GM23338 (cell line): ENCODE measurements at regions not wholly inside any gene's neighbourhood (a gene's known extent, or its start where the extent isn't known, plus 50 kb on each side); places are given as distances from the start of the nearest gene placed in this dataset.
A peak's percentile ranks its signal among the peaks of the same experiment; 100 is the strongest.

Source experiments
- CREB1 ChIP-seq: fragments of 250-450 bp; sonication (Bioruptor Pico); IDR thresholded peaks from 2 replicates; pipeline ENCODE4 v1.5.0; 2020; ENCODE audit warnings: low read depth, mild to moderate bottlenecking, moderate library complexity
- CTCF ChIP-seq, 2 experiments: fragments of 200-600 bp in 1 of 2; sonication (generic) in 1 of 2; conservative IDR thresholded peaks; 2 replicates each; pipeline versions ENCODE4 v1.5.1 to v1.6.1; 2016 to 2017; ENCODE audit warnings: antibody characterized with exemption in 2 of 2, low read depth in 2 of 2, mild to moderate bottlenecking in 2 of 2, moderate library complexity in 1 of 2
- EZH2 ChIP-seq: fragments of 200-600 bp; sonication (generic); IDR thresholded peaks from one replicate; pipeline ENCODE4 v1.8.0; 2017; ENCODE audit warnings: antibody characterized with exemption, mild to moderate bottlenecking, low read depth; ENCODE audit not compliant: unreplicated experiment
- EZH2phosphoT487 ChIP-seq: fragments of 200-600 bp; sonication (generic); IDR thresholded peaks from one replicate; pipeline ENCODE4 v1.8.1; 2018; ENCODE audit warnings: antibody characterized with exemption; ENCODE audit not compliant: unreplicated experiment
- JUNB ChIP-seq: IDR thresholded peaks from one replicate; pipeline ENCODE4 v1.6.1; 2016; ENCODE audit warnings: antibody characterized with exemption; ENCODE audit not compliant: unreplicated experiment
- POLR2AphosphoS5 ChIP-seq: IDR thresholded peaks from 2 replicates; pipeline ENCODE4 v1.6.1; 2016; ENCODE audit warnings: antibody characterized with exemption, low read depth
- REST ChIP-seq: IDR thresholded peaks from one replicate; pipeline ENCODE4 v1.6.1; 2018; ENCODE audit warnings: antibody characterized with exemption; ENCODE audit not compliant: unreplicated experiment
- ZNF331 ChIP-seq: fragments of 250-450 bp; sonication (Bioruptor Pico); IDR thresholded peaks from 2 replicates; pipeline ENCODE4 v1.5.0; 2020; ENCODE audit warnings: low read depth, mild to moderate bottlenecking, moderate library complexity

- TF ChIP-seq REST (no peak), POLR2AphosphoS5 (no peak), CTCF (conservative IDR thresholded peaks at IDR 0.05; ENCODE audit: low read depth in 2 of 2) (peak; percentile 26 to 59; a peak in 3 of 4 replicates), CREB1 (no peak), JUNB (no peak), EZH2phosphoT487 (no peak), EZH2 (no peak), ZNF331 (CRISPR knock-in tag) (no peak)
Observed at GRCh38 chr6:164347455-164347854, 932.9 kb downstream of the QKI start.
